NCI-H345 treated with DMSO at 0.1 percent for 48 hours (cell line): ENCODE measurements at regions not wholly inside any gene's neighbourhood (a gene's known extent, or its start where the extent isn't known, plus 50 kb on each side); places are given as distances from the start of the nearest gene placed in this dataset.

Source experiments
- DNase-seq: peaks from one replicate; lab custom pipeline; 2025; ENCODE audit not compliant: unreplicated experiment; lab: John Stamatoyannopoulos, UW

DNA sequence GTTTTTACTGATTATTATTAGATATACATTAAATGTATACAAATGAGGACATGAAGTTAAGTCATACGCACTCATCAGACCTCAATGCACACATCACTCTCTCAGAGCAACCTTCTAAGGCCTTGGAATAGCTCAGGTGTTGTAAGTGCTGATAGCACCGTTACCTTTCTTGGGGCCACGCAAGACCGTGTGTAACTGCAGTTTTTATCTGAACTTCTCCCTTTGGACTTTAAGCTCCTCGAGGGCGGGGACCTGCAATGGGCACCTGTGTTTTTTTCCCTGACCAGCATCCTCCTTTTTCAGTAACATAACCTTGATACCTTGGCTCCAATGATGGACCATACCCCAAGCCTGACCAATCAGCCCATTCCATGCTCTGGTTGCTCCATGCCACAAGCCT lies 136.5 kb upstream of the TMCC3 start:
- no peak for DNase-seq

DNA sequence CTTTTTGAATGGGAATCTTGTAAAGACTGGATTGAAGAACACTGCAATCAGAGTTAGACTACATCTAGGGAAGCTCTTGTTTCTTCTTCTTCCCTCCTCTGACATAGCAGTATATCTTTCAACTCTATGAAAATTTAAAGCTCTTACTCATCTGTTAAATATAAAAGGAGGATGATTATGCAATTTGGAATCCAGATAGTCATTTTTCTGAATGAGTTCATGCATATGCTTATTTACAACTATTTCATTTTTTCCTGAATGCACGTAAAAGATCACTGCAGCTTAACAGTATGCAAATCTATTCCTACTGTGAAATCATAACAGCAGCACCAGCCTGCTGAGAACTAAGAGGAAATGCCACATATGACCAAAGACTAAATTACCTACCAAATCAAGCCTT lies 133.5 kb upstream of the TMCC3 start:
- DNase-seq: no peak

DNA sequence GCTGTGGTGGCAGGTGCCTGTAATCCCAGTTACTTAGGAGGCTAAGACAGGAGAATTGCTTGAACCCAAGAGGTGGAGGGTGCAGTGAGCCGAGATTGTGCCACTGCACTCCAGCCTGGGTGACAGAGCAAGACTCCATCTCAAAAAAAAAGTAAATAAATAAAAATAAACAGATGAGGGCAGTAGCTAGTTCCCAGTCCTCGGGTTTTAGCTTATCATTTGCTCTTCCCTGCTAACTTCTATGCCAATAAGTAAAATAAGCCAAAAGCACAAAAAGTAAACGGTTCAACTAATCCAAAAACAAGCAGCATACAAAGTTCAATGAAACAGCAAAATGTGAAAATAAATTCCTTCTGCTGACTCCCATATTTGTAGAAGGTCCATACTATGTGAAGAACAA lies 133.0 kb upstream of the TMCC3 start:
- no peak for DNase-seq

DNA sequence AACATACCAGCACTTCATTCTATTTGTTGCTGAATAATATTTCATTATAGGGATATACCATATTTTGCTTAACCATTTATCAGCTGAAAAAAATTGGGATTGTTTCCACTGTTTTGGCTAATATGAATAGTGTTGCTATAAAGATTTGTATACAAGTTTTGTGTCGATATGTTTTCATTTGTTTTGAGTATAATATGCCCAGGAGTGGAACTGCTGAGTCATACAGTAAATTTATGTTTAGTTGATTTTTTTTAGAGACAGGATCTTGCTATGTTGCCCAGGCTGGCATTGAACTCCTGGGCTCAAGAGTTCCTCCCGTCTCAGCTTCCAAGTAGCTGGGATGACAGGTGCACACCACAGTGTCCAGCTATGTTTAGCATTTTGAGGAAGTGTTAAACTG lies 131.5 kb upstream of the TMCC3 start:
- DNase-seq: no peak

DNA sequence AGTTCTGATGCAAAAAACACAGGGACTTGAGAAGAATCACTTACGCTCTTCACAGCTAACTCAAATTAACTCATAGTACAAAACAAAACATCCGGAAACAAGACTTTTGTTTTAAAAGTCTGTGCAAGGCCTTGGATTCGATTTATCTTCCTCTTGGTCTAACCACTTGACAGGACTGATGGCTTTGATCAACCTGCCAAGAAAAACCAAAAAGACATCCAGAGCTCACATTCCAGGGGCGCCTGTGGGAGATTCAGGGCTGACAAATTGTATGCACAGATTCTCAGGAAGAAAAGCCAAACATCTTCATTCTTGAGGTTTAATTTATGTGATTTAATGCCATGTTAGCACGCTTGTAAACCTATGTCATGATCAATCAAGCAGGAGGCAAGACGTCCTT lies 129.1 kb upstream of the TMCC3 start:
- DNase-seq: no peak

DNA sequence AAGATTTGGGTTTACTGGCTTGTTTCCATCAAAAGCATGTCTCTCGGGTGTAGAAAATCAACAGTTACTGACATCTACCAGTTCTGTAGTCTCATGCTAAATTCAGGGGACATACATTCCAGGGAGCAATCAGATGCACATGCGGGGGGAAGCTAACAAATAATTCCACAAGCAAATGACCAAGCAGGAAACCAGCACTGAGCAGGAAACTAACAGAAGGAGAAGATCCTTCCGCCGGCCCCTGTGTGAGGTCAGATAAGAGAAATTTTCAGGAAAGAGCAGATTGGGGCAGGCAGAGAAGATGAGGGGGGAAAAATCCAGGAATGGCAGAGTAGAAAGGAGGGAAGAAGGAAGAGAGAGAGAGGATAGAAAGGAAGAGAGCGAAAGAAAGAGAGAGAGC lies 127.6 kb upstream of the TMCC3 start:
- no peak for DNase-seq

DNA sequence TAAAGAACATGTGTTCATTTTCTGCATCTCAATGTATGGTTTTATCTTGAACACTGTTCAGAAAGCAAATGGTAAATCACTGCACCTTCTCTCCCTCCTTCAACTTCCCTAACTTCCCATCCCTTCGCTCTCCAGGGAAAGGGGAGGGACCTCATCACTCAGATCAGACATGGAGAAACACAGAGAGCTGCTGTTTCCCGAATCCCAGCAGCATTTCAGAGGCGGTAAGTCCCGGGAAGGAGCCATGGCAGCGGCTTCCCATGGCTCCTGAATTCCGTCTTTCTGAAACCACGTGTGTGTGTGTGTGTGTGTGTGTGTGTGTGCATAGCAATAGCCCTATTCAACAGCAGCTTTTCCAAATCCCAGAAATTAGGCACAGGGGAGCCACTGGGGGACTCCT lies 125.4 kb upstream of the TMCC3 start:
- DNase-seq: no peak

DNA sequence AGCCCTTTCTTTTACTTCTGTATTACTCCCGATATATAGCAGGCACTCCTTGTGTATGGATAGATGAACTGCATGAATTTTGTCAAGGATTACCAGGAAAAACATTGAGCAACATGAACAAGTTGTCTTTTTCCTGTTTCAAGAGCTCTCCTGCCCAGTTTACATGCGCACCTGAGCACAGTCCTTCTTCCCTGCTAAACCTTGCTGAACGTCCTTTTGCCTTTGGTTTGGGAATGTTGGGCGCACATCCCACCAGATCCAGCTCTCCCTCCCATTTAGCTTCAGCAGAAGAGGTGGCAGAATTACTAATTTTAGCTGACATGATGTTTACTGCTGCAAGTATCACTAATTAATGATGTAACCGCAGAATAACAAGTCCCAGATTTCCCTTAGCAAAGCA lies 121.4 kb upstream of the TMCC3 start:
- no peak for DNase-seq

DNA sequence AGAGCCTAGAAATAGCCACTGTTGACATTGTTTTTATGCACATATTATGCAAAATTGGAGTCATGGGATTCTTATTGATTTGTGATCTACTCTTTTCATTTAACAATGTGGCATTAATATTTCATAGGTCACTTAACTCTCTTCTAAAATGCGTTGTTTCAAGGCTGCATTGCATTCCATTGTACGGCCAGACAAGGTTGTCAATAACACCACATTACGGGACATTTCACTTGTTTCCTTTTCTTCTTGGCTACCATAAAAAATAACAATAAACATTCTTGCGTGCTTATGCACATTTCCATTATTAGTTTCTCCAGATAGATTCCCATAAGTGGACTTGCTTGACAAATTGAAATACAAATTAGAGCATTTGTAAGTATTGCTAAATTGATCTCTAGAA lies 120.8 kb upstream of the TMCC3 start:
- no peak for DNase-seq

DNA sequence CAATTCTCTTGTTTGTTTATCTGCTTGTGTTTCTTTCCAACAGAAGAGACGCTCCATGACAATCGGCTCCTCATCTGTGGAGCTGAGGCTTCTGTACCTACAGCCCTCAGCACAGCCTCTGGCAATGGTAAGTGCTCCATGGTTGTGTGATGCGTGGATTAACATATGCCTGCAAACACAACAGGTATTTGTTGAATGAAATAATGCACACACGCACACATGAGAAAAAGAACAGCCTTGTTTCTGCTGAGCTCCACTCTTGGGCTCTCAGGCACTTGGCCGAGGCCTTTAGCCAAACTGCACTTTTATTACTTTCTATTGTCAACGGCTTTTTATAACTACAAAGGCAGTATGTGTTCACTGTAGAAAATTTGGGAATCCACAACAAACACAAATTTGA lies 120.4 kb upstream of the TMCC3 start:
- no peak for DNase-seq

DNA sequence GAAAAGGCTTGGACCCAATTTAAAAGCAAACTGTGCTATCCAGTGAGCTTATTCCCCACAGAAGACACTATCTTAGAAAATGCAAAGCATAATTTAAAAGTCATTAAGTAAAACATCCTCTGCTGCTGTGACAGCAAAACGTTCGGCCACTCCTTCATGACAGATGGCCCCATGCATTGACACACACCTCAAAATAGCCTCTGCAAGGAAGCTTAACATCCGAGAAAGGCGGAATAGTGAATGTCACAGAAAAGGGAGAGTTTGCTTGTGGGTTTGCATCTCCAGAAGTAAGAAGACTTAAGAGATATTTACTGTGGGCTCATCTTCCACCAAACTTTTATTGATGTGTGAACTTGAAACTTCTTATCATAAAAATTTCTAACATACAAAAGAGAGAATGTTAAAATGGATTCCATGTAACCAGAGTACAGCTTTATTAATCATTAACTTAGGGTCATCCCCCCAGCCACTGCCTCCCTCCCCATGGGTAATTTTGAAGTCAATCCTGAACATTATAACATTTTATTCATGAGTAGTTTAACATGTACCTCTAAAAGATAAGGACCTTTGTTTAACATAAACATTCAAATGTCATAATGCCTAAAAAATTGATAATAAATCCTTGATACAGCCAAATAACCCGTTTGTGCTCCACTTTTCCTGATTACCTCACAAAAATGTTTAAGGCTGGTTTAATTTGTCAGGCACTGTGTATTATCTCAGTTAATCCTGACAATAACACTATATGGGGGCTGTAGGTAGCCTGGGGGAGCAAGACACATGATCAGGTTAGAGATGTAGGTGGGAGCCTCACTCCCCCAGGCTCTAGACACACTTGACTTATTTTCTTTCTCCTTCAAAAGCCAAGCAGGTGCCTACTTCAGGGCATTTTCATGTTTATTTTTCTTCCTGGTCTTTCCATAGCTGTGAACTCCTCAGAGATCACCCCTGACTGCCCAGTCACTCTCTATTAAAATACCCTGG lies 119.7 kb upstream of the TMCC3 start:
- no peak for DNase-seq

DNA sequence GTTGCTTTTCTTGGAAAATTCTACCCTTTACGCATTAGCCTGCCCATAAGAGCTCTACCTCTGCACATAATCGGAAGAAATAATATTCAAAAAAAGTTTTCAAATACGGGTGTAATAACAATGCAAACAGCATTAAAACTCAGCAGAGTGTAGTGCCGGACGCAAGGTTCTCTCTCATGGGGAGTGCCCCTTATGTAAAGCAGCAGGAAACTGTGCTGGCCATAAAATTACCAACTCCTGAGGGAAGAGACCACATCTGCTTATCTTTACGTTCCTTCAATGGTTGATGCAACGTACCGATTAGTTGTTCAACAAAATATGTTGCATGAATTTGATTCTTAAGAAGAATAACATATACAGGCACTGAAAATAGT lies 118.7 kb upstream of the TMCC3 start:
- no peak for DNase-seq

DNA sequence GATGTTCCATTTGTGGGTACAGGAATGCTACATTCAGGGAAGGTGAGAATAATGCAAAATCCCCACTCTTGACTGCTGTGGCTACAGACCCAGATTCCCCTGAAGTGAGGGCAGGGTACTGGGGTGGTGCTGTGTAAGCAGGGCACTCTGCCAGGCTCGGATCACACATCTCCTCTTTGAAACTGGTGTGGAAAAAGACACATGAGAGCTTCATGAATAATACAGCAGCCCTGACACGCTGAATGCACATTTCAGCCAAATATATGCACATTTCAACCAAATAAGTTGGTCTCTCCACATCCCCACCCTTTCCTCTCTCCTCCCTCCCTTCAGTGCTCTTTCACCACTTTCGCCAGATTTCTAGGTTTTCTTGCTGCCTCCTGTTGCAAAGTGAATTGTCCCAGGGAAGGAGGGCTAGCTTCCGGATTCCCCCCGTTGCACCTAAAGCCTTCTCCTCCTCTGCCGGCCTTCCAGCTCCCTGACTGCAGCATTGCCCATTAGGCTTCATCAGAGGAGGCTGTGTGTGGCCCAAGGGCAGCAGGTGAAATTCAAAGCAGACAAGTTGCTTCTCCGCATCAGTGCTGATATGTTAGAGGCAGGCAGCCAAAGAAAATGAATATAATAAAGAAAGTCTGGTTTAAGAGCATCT lies 118.2 kb upstream of the TMCC3 start:
- no peak for DNase-seq

DNA sequence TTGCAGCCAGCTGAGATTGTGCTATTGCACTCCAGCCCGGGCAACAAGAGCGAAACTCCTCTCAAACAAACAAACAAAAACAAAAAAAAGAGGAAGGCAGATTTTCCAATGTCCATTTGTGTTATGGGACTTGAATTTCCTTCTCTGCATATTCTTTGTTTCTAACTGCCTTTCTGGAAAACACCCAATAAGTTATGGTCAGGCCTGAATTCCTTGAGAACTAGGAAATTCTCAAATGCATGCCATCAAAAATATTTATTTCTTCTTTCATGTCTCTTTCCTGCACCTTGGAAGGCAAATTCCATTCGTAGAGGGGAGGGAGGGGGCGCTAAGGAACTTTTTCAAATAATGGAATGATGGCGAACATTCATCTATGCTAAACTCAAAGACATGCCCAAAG lies 117.6 kb upstream of the TMCC3 start:
- DNase-seq: no peak

DNA sequence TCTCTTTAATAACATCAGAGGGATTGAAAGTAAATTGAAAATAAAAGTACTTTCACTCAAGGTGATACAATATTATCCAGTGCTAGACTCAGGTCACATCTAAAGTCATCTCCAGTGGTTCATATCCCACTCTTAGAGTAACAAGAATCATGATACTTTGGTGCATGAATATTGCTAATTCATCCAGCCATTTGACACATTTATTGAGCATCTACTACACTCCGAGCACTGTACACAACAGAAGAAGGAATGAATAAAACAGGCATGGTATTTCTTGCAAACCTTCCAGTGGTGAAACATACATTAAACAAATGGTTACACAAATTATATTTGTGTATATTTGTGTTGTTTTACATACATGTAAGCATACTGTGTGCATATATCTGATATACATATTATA lies 116.0 kb upstream of the TMCC3 start:
- DNase-seq: no peak

DNA sequence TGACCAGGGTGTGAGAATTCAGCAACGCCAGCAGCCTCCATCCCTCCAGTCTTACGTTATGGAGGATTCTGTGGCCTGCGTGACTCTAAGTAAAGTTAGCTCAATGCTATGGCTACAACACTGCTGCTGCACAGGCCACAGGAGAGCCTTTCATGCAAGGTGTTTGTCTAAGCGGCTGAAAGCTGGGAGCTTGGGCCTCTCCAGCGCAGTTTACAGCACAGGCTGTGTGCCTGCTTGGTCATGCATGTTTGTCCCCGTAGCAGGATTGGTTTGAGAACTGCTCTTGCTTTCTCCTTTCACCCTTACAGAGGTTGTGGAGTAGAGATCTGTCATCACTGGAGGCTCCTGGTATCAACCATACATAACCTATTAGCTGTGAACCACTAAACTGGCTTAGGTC lies 113.1 kb upstream of the TMCC3 start:
- no peak for DNase-seq

DNA sequence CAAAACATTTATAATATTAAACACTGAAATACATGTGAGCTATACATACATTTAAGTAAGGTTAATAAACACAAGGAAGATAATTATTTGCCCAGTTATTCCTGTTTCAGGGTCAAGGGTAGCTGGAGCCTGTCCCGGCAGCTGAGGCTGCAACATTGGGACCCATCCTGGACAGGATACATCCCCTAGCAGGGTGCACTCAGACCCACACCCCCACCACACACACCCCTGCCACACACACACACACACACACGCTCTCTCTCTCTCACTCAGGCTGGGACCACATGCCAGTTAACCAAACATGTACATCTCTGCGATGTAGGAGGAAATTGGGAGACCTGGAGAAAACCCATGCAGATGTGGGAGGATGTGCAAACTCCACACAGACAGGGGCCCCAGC lies 112.6 kb upstream of the TMCC3 start:
- DNase-seq: no peak

DNA sequence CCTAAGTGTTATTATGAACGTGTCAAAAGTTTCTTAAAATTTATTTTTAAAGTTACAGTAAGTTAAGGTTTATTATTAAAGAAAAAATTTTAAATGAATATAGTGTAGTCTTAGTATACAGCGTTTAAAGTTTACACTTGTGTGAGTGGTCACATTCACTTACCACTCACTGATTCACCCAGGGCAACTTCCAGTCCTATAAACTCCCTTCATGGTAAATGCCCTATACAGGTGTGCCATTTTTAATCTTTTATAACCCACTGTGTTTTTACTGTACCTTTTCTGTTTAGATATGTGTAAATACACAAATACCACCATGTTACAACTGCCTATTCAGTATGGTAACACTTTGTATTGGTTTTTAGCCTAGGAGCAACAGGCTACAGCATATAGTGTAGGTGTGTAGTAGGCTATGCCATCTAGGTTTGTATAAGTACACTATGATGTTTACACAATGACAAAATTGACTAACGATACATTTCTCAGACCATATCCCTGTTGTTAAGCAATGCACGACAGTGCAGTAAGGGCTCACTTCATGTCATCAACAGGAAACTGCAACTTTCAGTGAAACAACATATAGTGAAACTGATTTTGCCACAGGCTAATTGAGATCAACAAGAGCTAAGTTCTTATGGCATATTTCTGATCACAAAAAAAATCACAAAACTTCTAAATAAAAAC lies 112.0 kb upstream of the TMCC3 start:
- DNase-seq: no peak

DNA sequence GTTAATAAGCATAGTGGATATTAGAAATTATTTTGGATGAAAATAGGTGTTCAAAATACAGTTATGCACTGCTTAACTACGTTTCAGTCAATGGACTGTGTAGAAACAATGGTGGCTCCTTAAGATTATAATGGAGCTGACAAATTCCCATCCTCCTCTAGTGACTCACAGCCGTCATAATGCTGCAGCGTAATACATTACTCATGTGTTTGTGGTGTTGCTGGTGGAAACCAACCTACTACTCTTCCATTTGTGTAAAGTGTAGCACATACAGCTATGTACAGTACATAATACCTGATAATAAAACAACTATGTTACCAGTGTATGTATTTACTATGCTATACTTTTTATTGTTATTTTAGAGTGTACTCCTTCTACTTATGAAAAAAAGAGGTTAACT lies 111.2 kb upstream of the TMCC3 start:
- DNase-seq: no peak

DNA sequence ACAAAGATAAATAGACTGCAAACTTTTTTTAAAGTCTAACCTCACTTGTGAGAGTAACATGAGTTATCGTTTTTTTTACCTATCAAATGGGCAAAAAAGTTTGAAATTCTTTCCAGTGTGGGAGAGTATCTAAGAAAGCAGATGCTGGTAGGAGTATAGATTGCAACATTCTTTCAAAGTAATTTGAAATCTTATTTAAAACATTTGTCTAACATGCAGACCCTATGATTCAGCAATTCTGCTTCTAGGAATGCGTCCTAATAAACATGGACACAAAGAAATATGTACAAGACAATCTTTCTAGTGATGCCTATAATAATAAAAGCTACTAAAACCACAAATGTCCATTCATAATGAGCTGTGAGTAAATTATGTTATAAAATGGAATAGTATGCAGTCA lies 110.4 kb upstream of the TMCC3 start:
- no peak for DNase-seq

DNA sequence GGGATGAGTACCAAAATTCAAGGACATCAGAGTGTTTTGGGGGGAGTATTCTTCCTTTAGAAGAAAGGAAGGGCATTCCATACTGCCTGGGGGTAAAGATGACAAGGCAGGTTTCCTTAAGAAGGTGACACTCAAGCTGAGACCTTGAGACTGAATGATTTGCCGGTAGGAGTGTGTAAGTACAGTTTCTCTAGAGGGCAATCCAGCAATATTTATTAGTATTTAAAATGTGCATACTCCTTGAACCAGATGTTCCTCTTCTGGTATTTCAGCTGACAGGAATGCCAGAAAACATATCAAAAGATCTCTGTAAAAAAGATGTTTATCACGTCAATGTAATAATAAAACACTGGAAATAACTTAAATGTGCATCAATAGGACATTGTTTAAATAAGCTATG lies 106.4 kb upstream of the TMCC3 start:
- no peak for DNase-seq

DNA sequence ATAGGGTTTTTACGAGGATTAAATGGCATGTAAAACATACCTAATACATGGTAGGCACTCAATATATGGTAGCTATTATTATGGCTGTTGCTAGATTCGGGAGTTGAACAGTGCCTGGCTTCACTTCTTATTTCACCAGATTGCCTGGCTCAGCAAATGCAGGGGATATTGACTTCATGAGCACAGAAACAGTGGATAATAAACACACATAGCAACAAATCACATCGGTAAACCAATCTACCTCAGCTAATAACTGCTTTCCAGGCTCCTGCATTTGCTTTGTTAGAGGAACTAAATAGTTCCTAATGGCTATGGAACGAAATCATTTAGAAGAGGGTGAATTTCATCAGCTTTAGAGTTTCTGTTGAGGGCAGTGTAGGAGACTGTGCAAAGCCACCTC lies 105.2 kb upstream of the TMCC3 start:
- no peak for DNase-seq
